ENCODE measurements at regions not wholly inside any gene's neighbourhood (a gene's known extent, or its start where the extent isn't known, plus 50 kb on each side); places are given as distances from the start of the nearest gene placed in this dataset.

DNA sequence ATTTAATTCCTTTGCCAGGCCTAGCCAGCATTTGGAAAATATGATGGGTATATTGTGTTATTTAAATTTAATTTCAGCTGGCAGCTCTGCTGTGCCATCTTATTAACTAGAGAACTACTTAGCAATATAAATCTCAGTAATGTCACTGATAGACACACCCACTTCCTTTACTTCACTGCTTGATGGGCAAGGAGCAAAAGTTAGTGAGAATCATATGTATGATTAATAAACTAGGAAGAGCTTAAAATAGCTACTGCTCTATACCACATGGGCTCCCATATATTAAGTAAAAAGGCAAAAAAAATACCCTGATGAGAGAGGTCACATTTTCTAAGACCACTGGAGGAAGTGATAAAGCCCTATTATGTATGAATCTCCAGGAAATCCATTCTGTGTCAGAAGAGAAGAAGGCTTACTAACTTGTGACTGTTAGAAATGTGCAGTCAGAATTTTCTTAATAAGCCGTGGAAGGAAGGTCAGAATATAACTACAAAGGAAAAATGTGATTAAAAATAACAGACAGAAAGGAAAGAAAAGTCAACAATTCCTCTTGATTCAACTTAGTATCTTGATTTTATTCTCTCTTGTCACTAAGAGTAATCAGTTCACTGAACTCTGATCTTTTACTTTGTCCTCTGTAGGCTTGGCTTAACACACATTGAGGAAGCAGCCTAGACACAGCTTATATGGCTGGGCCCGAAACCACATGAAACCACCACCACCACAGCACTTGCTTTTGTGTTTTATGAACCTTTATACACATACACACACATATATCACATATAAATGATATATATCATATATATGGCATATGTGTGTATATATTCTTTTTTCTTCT lies 1233.9 kb upstream of the ALCAM start:
- TF ChIP-seq GATA3 (IDR thresholded peaks at IDR 0.05; ENCODE audit: low read depth, low read length) (no peak), GATA2 (IDR thresholded peaks at IDR 0.05; ENCODE audit: low read depth, low read length) (no peak)
